Pancreas (tissue), 10 donors: ENCODE measurements at regions not wholly inside any gene's neighbourhood (a gene's known extent, or its start where the extent isn't known, plus 50 kb on each side); places are given as distances from the start of the nearest gene placed in this dataset.

Source experiments
- ATAC-seq, 4 donors: fragments of 200-7000 bp; cut with Tn5 transposase; one replicate each; pipeline versions ENCODE4 v1.8.0 to v1.9.1; 2020; ENCODE audit warnings: mild to moderate bottlenecking in 4 of 4, moderate library complexity in 4 of 4
- DNase-seq, 6 donors: peaks; one replicate each; pipeline ENCODE4 v3.0.0-alpha.2; 2020
- FAIRE-seq: peaks from 2 replicates; lab custom pipeline; 2012; peaks lifted over from hg19 to GRCh38; lab: Jason Lieb, UNC
- H3K27ac ChIP-seq, 4 donors: fragments of 200-600 bp; sonication (generic); 1 replicate in 3 of 4; 2 replicates in 1 of 4; pipeline versions ENCODE4 v1.5.0 to v1.8.0; 2020
- H3K27me3 ChIP-seq, 4 donors: fragments of 200-600 bp; one replicate each; pipeline ENCODE4 v1.8.0; 2021
- H3K36me3 ChIP-seq, 3 donors: fragments of 200-600 bp; sonication (generic) in 1 of 3; one replicate each; pipeline versions ENCODE4 v1.5.0 to v1.8.0; 2020 to 2021
- H3K4me1 ChIP-seq, 3 donors: fragments of 200-600 bp; one replicate each; pipeline ENCODE4 v1.8.0; 2021
- H3K4me3 ChIP-seq, 4 donors: fragments of 200-600 bp; sonication (generic) in 2 of 4; one replicate each; pipeline versions ENCODE4 v1.5.0 to v1.8.0; 2020 to 2021
- H3K9me3 ChIP-seq, 4 donors: fragments of 200-600 bp; one replicate each; pipeline ENCODE4 v1.8.0; 2021
- CTCF ChIP-seq, 4 donors: fragments of 200-600 bp; sonication (generic) in 3 of 4; IDR thresholded peaks; one replicate each; pipeline versions ENCODE4 v1.5.0 to v1.8.0; 2021; ENCODE audit warnings: antibody characterized with exemption in 4 of 4
- WGBS, 2 donors: extraction: QIAGEN DNeasy Blood & Tissue Kit; methylation state at CpG; one replicate each; pipeline ENCODE4 v1.1.7; 2013; 5-methylcytosine and 5-hydroxymethylcytosine counted together
- intact Hi-C, 3 donors: fragments of 100-400 bp; cut with DNase I; formaldehyde crosslinking; loops; one replicate each; pipeline versions ENCODE4 v1.11.1 to v1.14.2; 2022
- donor health status: healthy with polysubstance abuse.
- donor health status: DM: no; HTN: no; CAD: no; lungs with moderate emphysema.
- donor health status: DM: no; HTN: no; CAD: no.
- donor health status: control.
- donor health status: control.
- donor health status: Bipolar disorder and iron deficiency.
- donor health status: DM: yes; HTN: yes; CAD: no.
- donor health status: DM: no; HTN: no; CAD: no.
- donor health status: DM: no; HTN: no; CAD: no.
- donor health status: DM: yes; HTN: yes; CAD: no.

GRCh38 chrX:147847999-147848398 lies 63.7 kb upstream of the FMR1 start:
- whole genome bisulfite sequencing, 2 donors = 17 to 22% methylated on average over 7 of the region's 7 CpGs
- FAIRE-seq = no peak
- TF ChIP-seq CTCF (IDR thresholded peaks at IDR 0.05) = no peak
- no peak overlapping the region for H3K4me3 ChIP-seq
- H3K27me3 ChIP-seq = no peaks in the 10 kb centered on the region
- H3K27ac ChIP-seq = no peak overlapping the region
- DNase-seq = peak in 1 of 6 donors; percentile 1
- no peaks in the 10 kb centered on the region for H3K36me3 ChIP-seq
- ATAC-seq = no peak
- no peaks in the 10 kb centered on the region for H3K4me1 ChIP-seq
- intact Hi-C loops = no loop called here
- H3K9me3 ChIP-seq = no peaks in the 10 kb centered on the region

- 62 to 77% methylated on average over 2 of the region's 2 CpGs for WGBS, 2 donors
- no peak for TF ChIP-seq CTCF (IDR thresholded peaks at IDR 0.05)
These were observed 62.9 kb upstream of the FMR1 start for GRCh38 chrX:147848543-147849443.

GRCh38 chrX:147850875-147851274 lies 60.8 kb upstream of the FMR1 start:
- 46 to 58% methylated on average over 3 of the region's 3 CpGs for WGBS, 2 donors

More at GRCh38 chrX:147848543-147849443, 62.9 kb upstream of the FMR1 start:
- H3K4me3 ChIP-seq = no peak overlapping the region
- H3K36me3 ChIP-seq = no peaks in the 10 kb centered on the region
- H3K27ac ChIP-seq = no peak overlapping the region
- intact Hi-C loops = no loop called here
- ATAC-seq (no peak), FAIRE-seq (no peak), DNase-seq (no peak)
- H3K9me3 ChIP-seq = no peaks in the 10 kb centered on the region
- H3K27me3 ChIP-seq = no peaks in the 10 kb centered on the region
- no peaks in the 10 kb centered on the region for H3K4me1 ChIP-seq

GRCh38 chrX:147853701-147854100 lies 58.0 kb upstream of the FMR1 start:
- H3K27ac ChIP-seq = no peak overlapping the region
- H3K4me1 ChIP-seq = no peaks in the 10 kb centered on the region
- no peak overlapping the region for H3K4me3 ChIP-seq
- no peak for DNase-seq
- no peaks in the 10 kb centered on the region for H3K9me3 ChIP-seq
- no peaks in the 10 kb centered on the region for H3K27me3 ChIP-seq
- ATAC-seq = no peak
- no peak for TF ChIP-seq CTCF (IDR thresholded peaks at IDR 0.05)
- no peaks in the 10 kb centered on the region for H3K36me3 ChIP-seq
- intact Hi-C loops = no loop called here
- FAIRE-seq = no peak
- 59 to 80% methylated on average over 2 of the region's 2 CpGs for WGBS, 2 donors

More at GRCh38 chrX:147850875-147851274, 60.8 kb upstream of the FMR1 start:
- no peak overlapping the region for H3K4me3 ChIP-seq
- no peaks in the 10 kb centered on the region for H3K9me3 ChIP-seq
- no peaks in the 10 kb centered on the region for H3K36me3 ChIP-seq
- DNase-seq (no peak), ATAC-seq (no peak), FAIRE-seq (no peak)
- H3K4me1 ChIP-seq = no peaks in the 10 kb centered on the region
- TF ChIP-seq CTCF (IDR thresholded peaks at IDR 0.05) = no peak
- no peaks in the 10 kb centered on the region for H3K27me3 ChIP-seq
- intact Hi-C loops = no loop called here
- no peak overlapping the region for H3K27ac ChIP-seq

GRCh38 chrX:147859666-147860065 lies 52.1 kb upstream of the FMR1 start:
- Histone ChIP-seq H3K4me1 (no peaks in the 10 kb centered on the region), H3K9me3 (no peaks in the 10 kb centered on the region), H3K27me3 (no peaks in the 10 kb centered on the region), H3K36me3 (no peaks in the 10 kb centered on the region), H3K27ac (no peak overlapping the region), H3K4me3 (no peak overlapping the region)
- FAIRE-seq (no peak), ATAC-seq (no peak), DNase-seq (no peak)
- intact Hi-C loops = no loop called here
- 7 to 14% methylated on average over 2 of the region's 2 CpGs for WGBS, 2 donors
- no peak for TF ChIP-seq CTCF (IDR thresholded peaks at IDR 0.05)
